HG02571 (cell line): ENCODE measurements at regions not wholly inside any gene's neighbourhood (a gene's known extent, or its start where the extent isn't known, plus 50 kb on each side); places are given as distances from the start of the nearest gene placed in this dataset.

Experiments used
- ATAC-seq: cut with Tn5 transposase; IDR thresholded peaks from one replicate; pipeline ENCODE4 v1.9.1; 2021; ENCODE audit warnings: mild to moderate bottlenecking, moderate library complexity; ENCODE audit not compliant: unreplicated experiment

GRCh38 chr18:73261923-73262322, 394.1 kb upstream of the NETO1 start:
- no peak for ATAC-seq

DNA sequence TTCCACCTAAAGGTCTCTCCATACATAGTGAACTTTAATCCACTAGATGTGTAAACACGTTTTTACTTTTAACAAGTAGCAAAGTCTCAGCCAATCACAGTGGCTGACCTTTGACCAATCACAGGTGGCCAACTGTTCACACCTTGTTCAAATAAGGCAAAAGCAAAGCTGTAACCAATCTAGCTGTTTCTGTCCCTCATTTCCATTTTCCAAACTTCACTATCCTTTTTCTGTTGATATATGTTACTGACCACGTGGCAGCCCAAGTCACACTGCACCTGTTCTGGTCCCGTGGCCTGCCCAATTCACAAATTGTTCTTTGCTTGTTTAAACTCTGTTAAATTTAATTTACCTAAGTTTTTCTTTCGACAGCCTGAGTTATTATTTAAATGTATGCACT, 393.5 kb upstream of the NETO1 start:
- no peak for ATAC-seq

DNA sequence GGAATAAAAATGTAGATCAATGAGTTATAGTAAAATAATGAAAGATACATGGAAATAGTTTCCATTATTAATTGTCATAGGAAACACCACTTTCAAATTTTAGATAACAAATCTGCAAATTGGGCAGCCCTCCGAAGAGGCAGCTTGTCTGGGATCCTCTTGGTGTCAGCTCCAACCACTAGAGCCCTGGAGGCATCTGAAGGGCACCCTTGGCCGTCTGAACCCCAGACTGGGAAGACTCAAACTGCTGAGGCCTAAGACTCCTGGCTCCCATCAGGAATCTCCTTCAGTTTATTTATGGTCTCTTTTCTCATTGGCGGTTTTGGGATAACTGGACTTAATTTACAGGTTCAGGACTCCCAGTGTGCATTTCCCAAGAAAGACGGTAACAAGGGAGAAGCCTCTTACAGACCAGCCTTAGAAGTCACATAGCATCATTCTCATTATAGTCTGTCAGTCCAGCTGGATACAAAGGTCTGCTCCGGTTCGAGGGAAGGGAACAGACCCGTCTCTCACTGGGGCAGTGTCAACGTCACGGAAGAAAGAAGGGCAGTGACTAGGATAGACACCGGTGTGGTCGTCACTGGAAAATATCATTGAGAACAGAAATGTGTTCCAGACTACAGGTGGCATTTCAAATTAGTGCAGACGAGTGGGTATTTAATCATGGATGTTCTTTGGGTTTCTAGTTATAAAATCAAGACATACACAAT, 390.7 kb upstream of the NETO1 start:
- ATAC-seq = no peak

DNA sequence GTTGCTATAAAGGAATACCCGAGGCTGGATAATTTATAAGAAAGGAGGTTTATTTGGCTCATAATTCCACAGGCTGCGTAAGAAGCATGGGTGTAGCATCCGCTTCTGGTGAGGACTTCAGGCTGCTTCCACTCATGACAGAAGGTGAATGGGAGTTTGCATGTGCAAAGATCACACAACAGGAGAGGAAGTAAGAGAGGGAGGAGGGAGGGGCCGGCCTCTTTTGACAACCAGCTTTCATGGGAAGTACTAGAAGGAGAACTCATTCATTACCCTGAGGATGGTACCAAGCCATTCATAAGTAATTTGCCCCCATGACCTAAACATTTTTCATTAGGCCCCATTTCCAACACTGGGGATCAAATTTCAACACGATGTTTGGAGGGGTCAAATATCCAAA, 386.8 kb upstream of the NETO1 start:
- no peak for ATAC-seq

GRCh38 chr18:73249030-73249429, 381.2 kb upstream of the NETO1 start:
- no peak for ATAC-seq

- ATAC-seq = no peak
Measured at GRCh38 chr18:73246763-73247162, 379.0 kb upstream of the NETO1 start.

GRCh38 chr18:73245345-73245744, 377.6 kb upstream of the NETO1 start:
- ATAC-seq = no peak

DNA sequence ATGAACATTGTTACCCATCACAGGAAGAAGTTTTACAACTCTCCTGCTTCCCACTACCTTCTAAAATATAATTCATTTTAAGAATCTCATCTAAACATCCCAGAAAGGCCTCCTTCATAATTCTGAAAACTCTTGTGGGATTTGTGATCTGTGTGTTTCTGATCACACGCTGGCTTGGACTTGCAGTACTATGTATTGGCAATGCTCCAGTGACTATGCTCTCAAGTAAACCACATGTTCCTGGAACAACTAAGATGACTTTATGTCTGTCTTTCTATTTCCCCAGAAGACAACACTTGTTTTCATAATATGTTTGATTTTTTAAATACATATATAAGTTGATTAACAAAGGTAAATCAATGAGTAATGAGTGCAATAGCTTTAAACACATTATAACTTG, 376.6 kb upstream of the NETO1 start:
- no peak for ATAC-seq

GRCh38 chr18:73240899-73241298, 373.1 kb upstream of the NETO1 start:
- no peak for ATAC-seq

DNA sequence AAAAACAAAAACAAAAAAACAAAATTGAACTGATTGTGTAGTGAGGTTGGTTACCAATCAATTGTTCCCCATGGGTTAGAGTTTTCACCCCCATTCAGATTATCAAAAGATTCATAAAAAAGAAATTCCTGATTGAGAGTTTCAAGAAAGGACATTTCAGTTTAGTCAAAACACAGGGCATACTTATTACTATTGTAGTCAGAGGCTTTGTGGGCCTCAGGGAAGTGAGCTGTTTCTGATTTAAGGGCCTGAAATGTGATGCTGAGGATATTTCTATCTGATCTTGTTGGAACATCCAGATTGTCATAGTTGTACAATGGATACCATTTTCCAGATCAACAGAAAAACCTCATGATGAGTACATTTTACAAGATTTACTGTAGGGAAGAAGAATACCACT, 368.1 kb upstream of the NETO1 start:
- no peak for ATAC-seq

DNA sequence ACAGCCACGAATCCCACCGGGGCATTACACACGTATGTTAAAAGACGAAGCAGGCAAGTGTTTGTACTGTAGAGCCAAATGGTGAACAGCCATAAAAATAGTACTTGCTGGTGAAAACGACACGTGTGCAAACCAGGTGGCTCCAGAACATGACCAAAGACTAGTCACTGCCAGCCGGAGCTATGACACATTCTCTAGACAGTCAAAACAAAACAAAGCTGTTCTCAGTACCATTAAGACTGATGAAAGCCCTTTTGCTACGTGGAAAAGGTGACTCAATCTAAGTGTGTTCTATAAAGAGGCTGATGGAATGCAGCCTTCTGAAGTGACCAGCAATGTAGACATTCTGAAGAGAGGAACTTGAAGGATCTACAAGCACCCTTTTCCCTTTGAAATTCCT, 367.7 kb upstream of the NETO1 start:
- peak; percentile 94 for ATAC-seq

DNA sequence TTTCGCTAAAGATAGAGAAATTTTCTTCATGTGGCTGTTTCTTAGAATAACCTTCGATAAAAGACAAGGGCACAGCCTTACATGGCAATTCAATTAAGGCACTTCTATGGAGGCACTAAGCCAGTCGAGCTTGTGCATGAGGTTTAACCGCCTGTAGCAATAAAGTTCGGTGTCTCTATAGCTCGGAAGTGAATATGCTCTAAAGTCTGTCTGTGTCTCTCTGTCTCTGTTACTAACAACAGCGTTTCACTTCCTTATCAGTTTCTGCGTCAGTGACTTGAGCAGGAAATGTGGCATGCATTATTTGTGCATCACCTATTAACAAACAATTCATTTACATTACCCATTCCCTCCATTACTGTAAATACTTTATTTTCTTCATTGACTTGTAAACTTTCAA, 365.1 kb upstream of the NETO1 start:
- peak; percentile 45 for ATAC-seq

DNA sequence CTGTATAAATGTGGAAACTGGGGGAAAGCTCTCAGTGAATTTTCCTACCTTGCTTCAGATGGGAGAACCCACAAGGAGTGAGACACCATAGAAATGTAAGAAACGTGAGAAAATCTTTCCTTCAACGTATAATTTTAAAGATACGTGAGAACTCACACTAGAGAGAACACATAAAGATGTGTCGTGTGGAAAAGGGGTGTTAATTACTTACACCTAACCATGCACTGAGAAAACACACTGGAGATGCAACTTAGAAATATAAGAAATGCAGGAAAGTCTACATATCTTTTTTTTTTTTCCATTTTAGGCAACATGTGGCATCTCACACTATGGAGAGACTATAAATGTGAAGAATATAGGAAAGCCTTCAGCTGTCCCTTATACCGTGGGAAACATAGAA, 352.9 kb upstream of the NETO1 start:
- ATAC-seq = no peak

- ATAC-seq = no peak
Measured at GRCh38 chr18:73218293-73218692, 350.5 kb upstream of the NETO1 start.

- ATAC-seq = no peak
Measured at GRCh38 chr18:73214970-73215369, 347.2 kb upstream of the NETO1 start.

- no peak for ATAC-seq
Measured at GRCh38 chr18:73212442-73212841, 344.7 kb upstream of the NETO1 start.

GRCh38 chr18:73201940-73202339, 334.2 kb upstream of the NETO1 start:
- ATAC-seq = no peak

GRCh38 chr18:73199151-73199550, 331.4 kb upstream of the NETO1 start:
- no peak for ATAC-seq

DNA sequence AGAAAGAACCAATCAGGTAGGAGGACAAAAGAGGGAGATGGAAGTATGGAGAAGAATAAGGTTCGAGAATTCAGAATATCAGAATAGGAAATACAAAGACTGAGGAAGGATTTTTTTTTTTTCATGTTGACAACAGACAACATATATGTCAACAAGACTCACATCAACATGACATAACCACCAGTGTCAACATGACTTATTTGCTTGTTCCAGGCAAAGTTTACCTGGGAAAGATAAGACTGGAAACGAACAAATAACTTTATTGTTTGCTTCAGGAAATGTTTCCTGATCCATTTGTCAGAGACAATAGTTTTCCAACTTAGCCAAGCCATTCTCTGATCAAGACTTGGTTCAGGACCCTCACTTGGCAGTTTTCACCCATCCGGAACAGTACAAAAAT, 321.9 kb upstream of the NETO1 start:
- no peak for ATAC-seq

DNA sequence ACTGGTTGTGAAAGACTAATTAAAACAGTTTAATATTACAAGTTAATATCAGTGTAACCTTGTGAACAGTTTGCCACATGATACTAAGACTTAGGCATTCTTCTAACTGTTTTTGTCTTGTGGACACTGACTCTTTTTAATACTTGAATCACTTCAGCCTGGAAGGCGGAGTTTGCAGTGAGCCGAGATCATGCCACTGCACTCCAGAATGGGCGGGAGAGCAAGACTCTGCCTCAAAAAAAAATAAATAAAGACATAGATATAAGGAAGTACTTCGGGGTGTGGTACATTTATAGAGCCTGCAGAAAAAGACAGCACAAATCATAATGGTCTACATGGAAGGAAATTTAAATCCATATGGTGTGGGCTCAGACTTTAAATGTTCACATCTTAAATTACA, 300.4 kb upstream of the NETO1 start:
- ATAC-seq = no peak

- no peak for ATAC-seq
Measured at GRCh38 chr18:73164430-73164829, 296.6 kb upstream of the NETO1 start.

DNA sequence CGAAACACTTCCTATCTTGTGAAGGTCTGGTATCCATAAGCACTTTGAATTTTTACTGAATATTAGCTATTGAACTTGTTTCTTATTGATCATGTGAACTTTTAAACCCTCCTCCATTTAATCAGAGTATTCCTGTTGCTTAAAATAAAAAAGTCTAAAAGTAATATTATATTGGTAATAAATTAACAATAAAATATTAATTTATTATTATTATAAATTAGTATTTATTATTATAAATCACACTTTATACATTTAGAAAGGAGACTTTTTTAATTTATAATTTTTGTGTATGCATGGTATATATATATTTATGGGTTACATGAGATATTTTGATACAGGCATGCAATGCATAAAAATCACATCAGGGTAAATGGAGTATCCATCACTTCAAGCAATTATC, 295.4 kb upstream of the NETO1 start:
- ATAC-seq = no peak

DNA sequence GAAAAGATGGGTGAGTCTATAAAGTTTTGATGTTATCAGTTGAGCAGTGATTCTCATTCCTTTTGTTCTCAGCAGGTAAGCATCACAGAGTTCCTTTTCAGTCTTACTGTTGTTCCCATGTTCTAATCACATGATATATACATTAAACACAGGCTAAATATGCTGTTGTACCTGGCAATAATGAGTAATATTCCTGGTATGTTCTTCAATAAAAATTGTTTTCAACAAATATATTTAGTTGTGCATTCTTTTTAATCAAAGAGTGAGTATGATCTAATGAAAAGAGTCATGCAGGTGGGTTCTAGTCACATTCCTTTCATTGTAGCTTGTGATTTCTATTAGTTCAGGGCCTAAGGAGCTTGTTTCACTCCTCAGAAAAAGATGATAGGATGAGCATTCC, 288.3 kb upstream of the NETO1 start:
- no peak for ATAC-seq
